NB4 (cell line): ENCODE measurements at regions not wholly inside any gene's neighbourhood (a gene's known extent, or its start where the extent isn't known, plus 50 kb on each side); places are given as distances from the start of the nearest gene placed in this dataset.

Experiments used
- POLR2A ChIP-seq: IDR thresholded peaks from 2 replicates; pipeline ENCODE4 v1.6.1; 2011; ENCODE audit warnings: mild to moderate bottlenecking; ENCODE audit not compliant: insufficient read length; ENCODE audit errors: extremely low read depth
- TF ChIP-seq, protein P1 (sequence below): IDR thresholded peaks from one replicate; pipeline ENCODE4 v1.5.1; 2012; ENCODE audit warnings: low read depth, low read length

- TF ChIP-seq, protein P1, sequence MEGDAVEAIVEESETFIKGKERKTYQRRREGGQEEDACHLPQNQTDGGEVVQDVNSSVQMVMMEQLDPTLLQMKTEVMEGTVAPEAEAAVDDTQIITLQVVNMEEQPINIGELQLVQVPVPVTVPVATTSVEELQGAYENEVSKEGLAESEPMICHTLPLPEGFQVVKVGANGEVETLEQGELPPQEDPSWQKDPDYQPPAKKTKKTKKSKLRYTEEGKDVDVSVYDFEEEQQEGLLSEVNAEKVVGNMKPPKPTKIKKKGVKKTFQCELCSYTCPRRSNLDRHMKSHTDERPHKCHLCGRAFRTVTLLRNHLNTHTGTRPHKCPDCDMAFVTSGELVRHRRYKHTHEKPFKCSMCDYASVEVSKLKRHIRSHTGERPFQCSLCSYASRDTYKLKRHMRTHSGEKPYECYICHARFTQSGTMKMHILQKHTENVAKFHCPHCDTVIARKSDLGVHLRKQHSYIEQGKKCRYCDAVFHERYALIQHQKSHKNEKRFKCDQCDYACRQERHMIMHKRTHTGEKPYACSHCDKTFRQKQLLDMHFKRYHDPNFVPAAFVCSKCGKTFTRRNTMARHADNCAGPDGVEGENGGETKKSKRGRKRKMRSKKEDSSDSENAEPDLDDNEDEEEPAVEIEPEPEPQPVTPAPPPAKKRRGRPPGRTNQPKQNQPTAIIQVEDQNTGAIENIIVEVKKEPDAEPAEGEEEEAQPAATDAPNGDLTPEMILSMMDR: no peak
- no peak for TF ChIP-seq POLR2A
Measured at GRCh38 chr4:25991340-25991739, 77.3 kb downstream of the SMIM20 start.
